ENCODE measurements at regions not wholly inside any gene's neighbourhood (a gene's known extent, or its start where the extent isn't known, plus 50 kb on each side); places are given as distances from the start of the nearest gene placed in this dataset.

DNA sequence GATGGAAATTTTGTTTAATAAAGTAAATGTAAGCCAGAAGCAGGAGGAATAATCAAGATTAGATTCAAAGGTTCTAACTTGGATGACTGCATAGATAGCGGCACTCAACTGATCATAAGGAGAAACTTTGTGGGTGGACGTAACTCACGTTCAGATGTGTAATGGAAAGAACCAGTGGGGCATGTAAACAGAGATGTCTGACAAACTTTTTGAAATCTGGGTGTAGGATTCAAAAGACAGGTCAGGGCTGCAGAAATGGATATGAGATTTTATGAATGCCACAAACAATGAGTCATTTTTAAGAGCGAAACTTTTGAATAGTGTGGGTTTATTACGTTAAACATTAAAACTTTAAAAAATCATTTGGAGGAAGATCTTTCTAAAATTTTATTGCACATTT, 375.6 kb downstream of the GBA3 start:
- H3K36me3 Mint-ChIP-seq (ENCODE audit: low read depth): no peaks in the 10 kb centered on the region
- no peaks in the 10 kb centered on the region for H3K9me3 ChIP-seq (ENCODE audit: control insufficient read depth, low read length, poor library complexity, severe bottlenecking)
- ATAC-seq (no peak), DNase-seq (no peak)
- H3K4me1 Mint-ChIP-seq: no peaks in the 10 kb centered on the region
- no peak overlapping the region for H3K4me3 Mint-ChIP-seq
- no peak overlapping the region for H3K27ac Mint-ChIP-seq
- no peaks in the 10 kb centered on the region for H3K27me3 Mint-ChIP-seq

DNA sequence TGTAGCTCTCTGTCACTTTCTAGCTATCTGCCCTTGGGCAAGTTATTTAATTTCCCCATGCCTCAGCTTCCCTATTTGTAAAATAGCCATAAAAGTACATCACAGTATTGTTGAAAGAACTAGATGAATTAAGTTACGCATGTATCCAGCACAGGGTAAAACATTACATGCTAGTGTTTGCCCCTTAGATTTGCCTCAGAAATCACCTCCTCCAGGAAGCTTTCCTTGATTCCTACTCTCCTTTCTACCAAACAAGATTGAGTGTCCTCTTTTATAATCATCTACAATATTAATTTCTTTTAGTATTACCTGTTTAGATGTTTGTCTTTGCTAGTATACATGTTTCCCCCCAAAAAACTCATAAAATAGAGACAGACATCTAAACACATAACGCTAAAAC, 369.5 kb downstream of the GBA3 start:
- Mint-ChIP-seq H3K4me3 (no peak overlapping the region), H3K27ac (no peak overlapping the region)
- no peak for ATAC-seq

DNA sequence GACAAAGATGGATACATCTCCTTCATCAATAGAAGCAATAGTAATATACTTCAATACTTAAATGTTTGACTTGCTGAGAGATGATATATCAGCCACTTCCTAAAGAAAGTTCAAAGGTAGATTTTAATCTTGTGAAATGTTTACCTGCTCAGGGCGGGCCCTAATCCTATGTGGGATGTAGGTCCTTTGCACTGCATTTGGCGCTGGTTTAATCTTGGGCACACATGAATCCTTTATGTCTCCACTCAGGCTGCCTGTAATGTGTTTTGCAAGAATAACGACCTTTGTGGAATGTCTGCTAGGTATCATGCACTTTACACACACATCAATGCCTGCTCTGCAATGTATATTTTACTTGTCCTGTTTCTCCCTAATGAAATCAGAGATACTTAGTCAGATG, 368.7 kb downstream of the GBA3 start:
- Mint-ChIP-seq H3K27ac (no peak overlapping the region), H3K27me3 (no peaks in the 10 kb centered on the region), H3K36me3 (ENCODE audit: low read depth) (no peaks in the 10 kb centered on the region), H3K4me3 (no peak overlapping the region), H3K4me1 (no peaks in the 10 kb centered on the region)
- H3K9me3 ChIP-seq (ENCODE audit: control insufficient read depth, low read length, poor library complexity, severe bottlenecking): no peaks in the 10 kb centered on the region
- ATAC-seq (no peak), DNase-seq (no peak)

More for the DNA sequence above, 369.5 kb downstream of the GBA3 start:
- Mint-ChIP-seq H3K36me3 (ENCODE audit: low read depth) (no peaks in the 10 kb centered on the region), H3K27me3 (no peaks in the 10 kb centered on the region), H3K4me1 (no peaks in the 10 kb centered on the region)
- H3K9me3 ChIP-seq (ENCODE audit: control insufficient read depth, low read length, poor library complexity, severe bottlenecking): no peaks in the 10 kb centered on the region
- DNase-seq: no peak

DNA sequence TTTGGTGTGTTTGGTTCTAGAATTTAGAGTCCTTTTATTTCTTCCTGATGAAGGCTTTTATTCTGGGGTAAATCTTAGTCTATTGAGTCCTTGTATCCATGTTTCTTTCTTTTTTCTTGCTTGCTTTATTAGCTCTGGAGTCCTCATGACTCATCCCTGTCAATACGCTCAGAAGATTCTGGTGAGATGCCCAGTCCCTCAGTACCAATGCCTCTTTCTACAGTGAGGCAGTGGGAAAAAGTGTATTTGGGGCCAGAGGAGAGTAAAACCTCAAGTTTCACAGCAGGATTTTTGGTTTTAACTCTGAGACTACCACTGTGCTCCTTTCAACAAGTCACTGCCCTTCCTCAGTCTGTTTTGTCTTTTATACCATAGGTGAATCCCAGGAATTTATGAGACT, 368.0 kb downstream of the GBA3 start:
- Mint-ChIP-seq H3K36me3 (ENCODE audit: low read depth) (no peaks in the 10 kb centered on the region), H3K27ac (no peak overlapping the region), H3K27me3 (no peaks in the 10 kb centered on the region), H3K4me3 (no peak overlapping the region), H3K4me1 (no peaks in the 10 kb centered on the region)
- no peaks in the 10 kb centered on the region for H3K9me3 ChIP-seq (ENCODE audit: control insufficient read depth, low read length, poor library complexity, severe bottlenecking)
- no peak for DNase-seq
- no peak for ATAC-seq

DNA sequence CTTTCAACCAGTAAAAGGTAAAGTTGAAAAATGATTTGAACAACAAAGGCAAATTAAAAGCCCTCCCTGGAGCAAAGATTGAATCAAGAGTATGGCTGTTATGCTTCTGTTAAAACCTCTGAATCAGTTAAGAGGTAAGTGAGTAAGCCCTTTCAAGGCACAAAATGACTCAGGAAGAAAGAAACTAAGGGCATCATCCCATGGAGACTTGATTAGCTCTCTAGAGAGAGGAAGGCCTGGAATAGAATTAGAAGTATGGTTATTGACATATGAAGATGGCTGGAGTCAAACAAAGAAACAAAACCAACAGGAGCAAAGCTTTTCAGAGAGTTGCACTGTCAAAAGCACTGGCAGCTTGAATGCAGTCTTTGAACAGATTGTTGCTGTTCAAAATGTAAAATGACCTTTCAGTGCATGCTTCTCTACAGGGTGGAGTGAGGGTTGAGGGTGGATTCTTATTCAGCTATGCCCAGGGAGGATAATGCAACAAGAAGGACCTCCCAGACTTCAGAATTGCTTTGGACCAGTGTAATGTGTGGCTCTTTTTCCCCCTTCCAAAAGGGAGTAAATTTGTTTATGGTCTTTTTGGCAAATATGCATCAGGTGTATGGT, 365.5 kb downstream of the GBA3 start:
- no peaks in the 10 kb centered on the region for H3K36me3 Mint-ChIP-seq (ENCODE audit: low read depth)
- DNase-seq (no peak), ATAC-seq (no peak)
- H3K27ac Mint-ChIP-seq: no peak overlapping the region
- no peaks in the 10 kb centered on the region for H3K4me1 Mint-ChIP-seq
- H3K4me3 Mint-ChIP-seq: no peak overlapping the region
- no peaks in the 10 kb centered on the region for H3K9me3 ChIP-seq (ENCODE audit: control insufficient read depth, low read length, poor library complexity, severe bottlenecking)
- no peaks in the 10 kb centered on the region for H3K27me3 Mint-ChIP-seq

DNA sequence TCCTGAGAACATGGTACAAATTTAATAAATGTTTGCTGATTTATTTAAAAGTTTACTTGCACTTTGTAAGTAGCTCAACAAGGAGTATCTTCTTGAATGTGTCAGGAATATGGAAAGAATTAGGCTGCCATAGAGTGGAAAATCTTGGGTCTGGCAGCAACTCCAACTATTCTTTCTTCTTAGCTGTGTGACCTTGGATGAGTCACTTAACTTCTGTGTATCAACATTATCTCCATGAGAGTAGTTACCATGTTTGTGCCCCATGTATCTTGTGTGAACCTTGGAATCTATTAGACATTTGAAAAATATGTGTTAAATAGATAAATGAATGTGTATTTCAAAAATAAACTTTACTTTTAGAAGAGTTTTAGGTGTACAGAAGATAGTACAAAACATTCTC, 348.8 kb downstream of the GBA3 start:
- Mint-ChIP-seq H3K27ac (no peak overlapping the region), H3K4me1 (no peaks in the 10 kb centered on the region), H3K36me3 (ENCODE audit: low read depth) (no peaks in the 10 kb centered on the region), H3K4me3 (no peak overlapping the region), H3K27me3 (no peaks in the 10 kb centered on the region)
- H3K9me3 ChIP-seq (ENCODE audit: control insufficient read depth, low read length, poor library complexity, severe bottlenecking): no peaks in the 10 kb centered on the region
- no peak for ATAC-seq
- no peak for DNase-seq

DNA sequence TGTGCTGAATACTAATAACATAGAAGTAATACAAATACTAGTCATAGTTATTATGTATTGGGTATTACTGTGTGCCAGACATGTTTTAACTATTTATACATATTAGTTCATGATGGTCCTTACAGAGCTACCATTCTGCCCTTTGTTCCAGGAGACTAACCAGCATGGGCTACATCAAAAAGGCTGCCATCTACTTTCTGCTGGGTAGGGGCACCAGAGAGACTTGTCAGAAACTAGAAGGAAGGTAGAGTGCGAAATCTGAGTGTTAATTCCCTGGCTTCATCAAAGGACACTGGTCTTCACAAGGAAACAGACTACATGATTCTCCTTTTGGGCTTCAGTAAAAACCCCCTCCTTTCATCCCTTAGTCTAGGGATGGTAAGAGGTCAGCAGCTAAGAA, 347.8 kb downstream of the GBA3 start:
- no peak for ATAC-seq

DNA sequence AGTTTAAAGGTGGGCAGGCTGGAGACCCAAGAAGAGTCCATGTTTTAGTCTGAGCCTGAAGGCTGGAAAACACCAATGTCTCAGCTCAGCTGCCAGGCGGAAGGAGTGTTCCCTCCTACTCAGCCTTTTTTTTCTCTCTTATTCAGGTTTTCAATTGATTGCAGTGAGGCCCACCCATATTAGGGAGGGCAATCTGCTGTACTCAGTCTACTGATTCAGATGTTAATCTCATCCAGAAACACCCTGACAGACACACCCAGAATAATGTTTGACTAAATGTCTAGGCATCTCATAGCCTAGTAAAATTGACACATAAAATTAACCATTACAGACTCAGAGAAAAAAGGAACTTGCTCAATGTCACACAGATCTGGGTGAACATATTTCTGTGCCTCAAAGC, 347.1 kb downstream of the GBA3 start:
- ATAC-seq (no peak), DNase-seq (no peak)
- no peaks in the 10 kb centered on the region for H3K9me3 ChIP-seq (ENCODE audit: control insufficient read depth, low read length, poor library complexity, severe bottlenecking)
- Mint-ChIP-seq H3K4me1 (no peaks in the 10 kb centered on the region), H3K36me3 (ENCODE audit: low read depth) (no peaks in the 10 kb centered on the region), H3K27ac (no peak overlapping the region), H3K4me3 (no peak overlapping the region), H3K27me3 (no peaks in the 10 kb centered on the region)

More for the DNA sequence above, 347.8 kb downstream of the GBA3 start:
- no peak overlapping the region for H3K4me3 Mint-ChIP-seq
- no peaks in the 10 kb centered on the region for H3K4me1 Mint-ChIP-seq
- no peaks in the 10 kb centered on the region for H3K9me3 ChIP-seq (ENCODE audit: control insufficient read depth, low read length, poor library complexity, severe bottlenecking)
- H3K27me3 Mint-ChIP-seq: no peaks in the 10 kb centered on the region
- H3K36me3 Mint-ChIP-seq (ENCODE audit: low read depth): no peaks in the 10 kb centered on the region
- no peak for DNase-seq
- no peak overlapping the region for H3K27ac Mint-ChIP-seq

DNA sequence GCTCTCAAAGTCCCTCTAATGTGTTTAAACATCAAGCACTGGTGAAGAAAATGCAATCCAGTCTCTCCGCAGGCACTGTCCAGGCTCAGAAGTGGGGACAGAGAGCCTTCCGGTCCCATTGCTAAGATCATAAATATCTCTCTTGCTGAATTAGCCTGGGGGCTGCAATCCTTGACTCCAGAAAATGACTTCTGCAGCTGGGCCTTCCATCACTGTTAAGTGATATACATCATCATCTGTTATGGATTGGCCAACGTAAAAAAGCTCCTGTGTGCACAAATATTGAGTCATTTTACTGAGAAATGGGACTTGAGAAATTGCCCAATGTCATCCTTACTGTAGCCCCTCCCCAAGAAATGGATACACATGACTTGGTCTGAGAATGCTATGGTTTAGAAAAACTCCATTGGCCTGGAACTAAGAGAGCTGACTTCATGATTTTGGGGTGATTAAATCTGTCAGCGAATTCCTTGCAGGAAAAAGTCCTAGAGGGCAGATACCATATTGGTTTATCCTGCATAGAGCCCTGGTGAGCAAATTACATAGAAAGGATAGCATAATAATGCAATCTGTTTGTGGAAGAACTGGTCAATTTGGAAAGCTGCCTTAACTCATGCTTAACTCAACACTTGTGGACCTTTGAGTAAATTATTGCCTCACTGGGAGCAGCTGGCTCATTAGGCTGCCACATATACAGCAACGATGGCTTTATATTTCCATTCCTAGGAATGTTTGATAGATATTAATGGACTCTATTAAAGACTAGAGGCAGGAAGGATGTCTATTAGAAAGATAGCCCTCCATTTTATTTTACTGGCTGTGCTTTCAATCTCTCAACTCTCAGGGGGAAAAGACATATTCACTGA, 346.1 kb downstream of the GBA3 start:
- Mint-ChIP-seq H3K27ac (no peak overlapping the region), H3K4me1 (no peaks in the 10 kb centered on the region), H3K4me3 (no peak overlapping the region), H3K27me3 (no peaks in the 10 kb centered on the region), H3K36me3 (ENCODE audit: low read depth) (no peaks in the 10 kb centered on the region)
- DNase-seq: no peak
- no peak for ATAC-seq
- no peaks in the 10 kb centered on the region for H3K9me3 ChIP-seq (ENCODE audit: control insufficient read depth, low read length, poor library complexity, severe bottlenecking)

DNA sequence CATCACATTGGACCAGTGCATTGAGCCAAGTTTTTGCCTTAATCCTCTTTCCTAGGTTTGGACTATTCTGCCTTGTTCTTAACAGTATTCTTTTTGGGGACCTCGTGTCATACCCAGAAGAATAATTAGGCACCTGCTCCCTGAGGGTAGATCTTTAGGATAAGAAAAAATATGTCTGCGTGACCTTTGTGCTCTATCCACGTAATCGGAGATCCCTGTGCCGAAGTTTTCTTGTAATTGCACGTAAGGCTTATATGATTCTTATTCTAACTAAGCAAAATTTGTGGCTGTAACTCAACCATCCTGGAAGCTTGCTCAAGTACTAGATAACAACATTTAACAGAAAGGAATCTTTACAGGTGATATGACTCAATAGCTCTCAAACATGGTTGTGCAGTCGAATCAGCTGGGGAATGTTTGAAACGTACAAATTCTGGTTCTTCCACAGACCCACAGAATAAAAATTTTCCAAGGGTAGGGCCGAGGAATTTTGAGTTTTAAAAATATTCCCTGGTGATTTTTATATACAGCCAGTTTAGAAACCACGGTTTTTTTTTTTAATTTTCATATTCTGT, 344.3 kb downstream of the GBA3 start:
- DNase-seq: no peak
- no peaks in the 10 kb centered on the region for H3K27me3 Mint-ChIP-seq
- no peaks in the 10 kb centered on the region for H3K9me3 ChIP-seq (ENCODE audit: control insufficient read depth, low read length, poor library complexity, severe bottlenecking)
- H3K4me3 Mint-ChIP-seq: no peak overlapping the region
- no peak for ATAC-seq
- no peaks in the 10 kb centered on the region for H3K36me3 Mint-ChIP-seq (ENCODE audit: low read depth)
- no peaks in the 10 kb centered on the region for H3K4me1 Mint-ChIP-seq
- H3K27ac Mint-ChIP-seq: no peak overlapping the region

DNA sequence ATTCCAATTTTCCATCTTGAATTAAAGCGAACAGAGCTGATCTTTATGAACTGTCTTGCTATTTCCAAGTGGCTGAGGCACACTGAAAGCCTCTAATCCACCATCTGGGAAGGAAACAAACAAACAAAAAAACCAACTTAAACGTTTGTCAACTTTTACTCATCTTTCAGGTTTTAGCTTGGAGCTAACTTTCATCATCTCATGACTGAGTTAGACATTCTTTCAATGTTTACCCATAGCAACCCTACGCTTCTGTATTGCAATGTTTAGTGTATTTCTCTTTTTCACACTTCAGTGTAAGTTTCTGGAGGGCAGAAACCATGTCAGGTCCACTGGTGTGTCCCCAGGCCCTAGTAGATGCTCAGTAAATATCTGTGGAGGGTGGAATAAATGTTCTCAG, 343.8 kb downstream of the GBA3 start:
- H3K36me3 Mint-ChIP-seq (ENCODE audit: low read depth): no peaks in the 10 kb centered on the region
- no peak overlapping the region for H3K27ac Mint-ChIP-seq
- no peak for DNase-seq
- H3K4me1 Mint-ChIP-seq: no peaks in the 10 kb centered on the region
- H3K4me3 Mint-ChIP-seq: no peak overlapping the region
- H3K9me3 ChIP-seq (ENCODE audit: control insufficient read depth, low read length, poor library complexity, severe bottlenecking): no peaks in the 10 kb centered on the region
- no peaks in the 10 kb centered on the region for H3K27me3 Mint-ChIP-seq
- ATAC-seq: no peak

DNA sequence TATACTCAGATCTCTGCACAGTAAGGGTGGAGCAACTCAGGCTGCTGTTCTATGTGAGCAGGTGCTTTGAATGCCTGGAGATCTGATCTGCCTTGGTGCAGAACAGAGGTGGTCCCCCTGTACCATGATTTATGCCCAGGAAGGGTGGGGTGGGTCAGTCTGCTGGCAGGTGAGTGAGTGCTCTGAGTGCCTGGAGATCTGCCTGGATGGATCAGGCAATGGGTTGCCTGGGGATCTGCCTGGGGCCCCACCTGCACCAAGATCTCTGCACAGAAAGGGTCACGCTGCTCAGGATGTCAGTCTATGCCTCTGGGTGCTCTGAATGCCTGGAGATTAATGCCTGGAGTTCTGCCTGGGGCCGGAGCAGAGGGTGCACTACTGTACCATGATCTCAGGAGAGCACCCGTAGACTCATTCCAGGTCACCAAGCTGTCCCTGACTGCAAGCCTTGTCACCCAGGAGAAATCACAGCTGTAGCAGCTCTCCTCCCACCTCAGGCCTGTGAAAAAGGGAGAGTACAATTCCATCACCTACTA, 342.9 kb downstream of the GBA3 start:
- H3K9me3 ChIP-seq (ENCODE audit: control insufficient read depth, low read length, poor library complexity, severe bottlenecking): no peaks in the 10 kb centered on the region
- DNase-seq (no peak), ATAC-seq (no peak)
- no peaks in the 10 kb centered on the region for H3K4me1 Mint-ChIP-seq
- no peak overlapping the region for H3K4me3 Mint-ChIP-seq
- H3K36me3 Mint-ChIP-seq (ENCODE audit: low read depth): no peaks in the 10 kb centered on the region
- no peaks in the 10 kb centered on the region for H3K27me3 Mint-ChIP-seq
- H3K27ac Mint-ChIP-seq: no peak overlapping the region

DNA sequence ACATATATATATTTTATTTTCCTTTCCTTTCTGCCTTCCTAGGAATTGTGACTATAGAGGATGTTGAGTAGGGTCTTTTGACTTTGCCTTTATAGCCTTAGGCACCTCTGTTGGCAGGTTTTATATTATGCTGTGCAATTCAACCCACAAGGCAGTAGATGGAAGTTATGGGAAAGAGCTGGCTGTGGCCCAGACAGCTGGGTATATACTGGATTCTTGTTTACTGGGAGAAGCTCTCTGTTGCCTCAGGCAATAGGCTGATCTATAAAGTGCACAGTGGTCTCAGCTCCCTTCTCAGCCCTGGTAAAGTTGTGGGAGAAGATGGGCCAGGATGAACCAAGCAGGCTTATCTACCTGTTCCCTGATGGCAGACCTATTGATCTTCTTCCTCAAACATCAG, 342.0 kb downstream of the GBA3 start:
- no peak for DNase-seq
- no peak overlapping the region for H3K27ac Mint-ChIP-seq
- H3K9me3 ChIP-seq (ENCODE audit: control insufficient read depth, low read length, poor library complexity, severe bottlenecking): no peaks in the 10 kb centered on the region
- H3K4me3 Mint-ChIP-seq: no peak overlapping the region
- no peaks in the 10 kb centered on the region for H3K36me3 Mint-ChIP-seq (ENCODE audit: low read depth)
- no peaks in the 10 kb centered on the region for H3K27me3 Mint-ChIP-seq
- H3K4me1 Mint-ChIP-seq: no peaks in the 10 kb centered on the region
- ATAC-seq: no peak
